Aorta (tissue), 5 donors: ENCODE measurements at regions not wholly inside any gene's neighbourhood (a gene's known extent, or its start where the extent isn't known, plus 50 kb on each side); places are given as distances from the start of the nearest gene placed in this dataset.
"Not testable (repeated sequence)": the region's sequence is repeated elsewhere in the genome, so short reads cannot be mapped to it uniquely, and the experiment has no call there.

Source experiments
- ATAC-seq: fragments of 200-7000 bp; cut with Tn5 transposase; one replicate; pipeline ENCODE4 v1.9.1; 2022; ENCODE audit warnings: moderate library complexity; ENCODE audit not compliant: low FRiP score
- DNase-seq, 2 donors: peaks; one replicate each; pipeline ENCODE4 v3.0.0-alpha.2; 2020
- H3K27ac ChIP-seq, 2 donors: one replicate each; pipeline ENCODE4 v1.5.1; 2013; ENCODE audit warnings: low read length in 2 of 2, mild to moderate bottlenecking in 2 of 2, moderate library complexity in 2 of 2, control low read depth in 1 of 2, inconsistent platforms in 1 of 2, low read depth in 1 of 2
- H3K27me3 ChIP-seq, 2 donors: one replicate each; pipeline ENCODE4 v1.6.1; 2013; ENCODE audit warnings: control low read depth in 1 of 2, low read length in 1 of 2, mild to moderate bottlenecking in 1 of 2, moderate library complexity in 1 of 2; ENCODE audit not compliant: insufficient read depth in 2 of 2, control insufficient read depth in 1 of 2
- H3K36me3 ChIP-seq, 2 donors: one replicate each; pipeline ENCODE4 v1.6.1; 2013; ENCODE audit warnings: control low read depth in 1 of 2, low read length in 1 of 2, mild to moderate bottlenecking in 1 of 2; ENCODE audit not compliant: insufficient read depth in 2 of 2, control insufficient read depth in 1 of 2
- H3K4me1 ChIP-seq, 2 donors: one replicate each; pipeline ENCODE4 v1.6.1; 2013; ENCODE audit warnings: low read length in 2 of 2, control low read depth in 1 of 2, mild to moderate bottlenecking in 1 of 2, moderate library complexity in 1 of 2; ENCODE audit not compliant: insufficient read depth in 2 of 2, control insufficient read depth in 1 of 2
- H3K4me3 ChIP-seq, 2 donors: one replicate each; pipeline ENCODE4 v1.5.1; 2013; ENCODE audit warnings: low read length in 2 of 2, control low read depth in 1 of 2, mild to moderate bottlenecking in 1 of 2
- H3K9me3 ChIP-seq: one replicate; pipeline ENCODE4 v1.6.1; 2013; ENCODE audit warnings: mild to moderate bottlenecking, low read length; ENCODE audit not compliant: control insufficient read depth
- WGBS, 2 donors: extraction: QIAGEN DNeasy Blood & Tissue Kit; methylation state at CpG; one replicate each; pipeline ENCODE4 v1.1.7; 2013; 5-methylcytosine and 5-hydroxymethylcytosine counted together
- intact Hi-C, 2 donors: fragments of 100-400 bp; cut with DNase I; formaldehyde crosslinking; loops; one replicate each; pipeline versions ENCODE4 v1.14.2 to v1.15.0; 2022
- donor health status: healthy with polysubstance abuse.
- donor health status: Bipolar disorder and iron deficiency.
- donor health status: DM: no; HTN: no; CAD: no.
- donor health status: DM: no; HTN: no; CAD: no.
- donor health status: DM: yes; HTN: yes; CAD: no.

DNA sequence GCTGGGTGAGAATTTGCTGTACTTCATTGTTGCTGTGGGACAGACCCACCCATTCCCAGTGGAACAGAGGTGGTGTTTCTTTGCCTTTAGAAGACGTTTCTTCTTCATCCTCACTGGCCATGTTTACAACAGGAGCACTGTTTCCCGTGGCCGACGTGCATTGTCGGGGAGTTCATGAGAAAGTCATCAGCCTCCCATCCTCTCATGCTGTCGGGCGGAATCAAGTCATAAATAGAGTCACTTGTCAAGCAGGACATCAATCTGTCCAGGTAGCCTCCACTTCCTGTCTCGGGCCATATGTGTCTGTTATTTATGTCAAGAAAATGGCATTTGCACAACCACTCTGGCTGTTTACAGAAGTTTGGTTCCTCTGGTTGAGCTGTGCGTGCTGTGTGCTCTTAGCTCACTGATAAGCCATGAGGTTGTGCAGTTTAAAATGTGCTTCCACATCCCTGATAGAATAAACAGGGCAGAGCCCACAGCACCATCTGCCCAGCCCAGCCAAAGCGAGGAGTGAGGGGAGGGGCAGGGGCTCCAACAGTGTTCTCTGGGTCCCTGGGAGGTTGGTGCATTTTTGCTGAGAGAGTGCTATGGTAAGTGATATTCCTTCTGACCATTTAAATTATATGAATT lies 401.9 kb upstream of the IRX2 start:
- Histone ChIP-seq H3K4me1 (no peaks in the 10 kb centered on the region), H3K9me3 (no peaks in the 10 kb centered on the region)
- intact Hi-C loops = no loop called here

DNA sequence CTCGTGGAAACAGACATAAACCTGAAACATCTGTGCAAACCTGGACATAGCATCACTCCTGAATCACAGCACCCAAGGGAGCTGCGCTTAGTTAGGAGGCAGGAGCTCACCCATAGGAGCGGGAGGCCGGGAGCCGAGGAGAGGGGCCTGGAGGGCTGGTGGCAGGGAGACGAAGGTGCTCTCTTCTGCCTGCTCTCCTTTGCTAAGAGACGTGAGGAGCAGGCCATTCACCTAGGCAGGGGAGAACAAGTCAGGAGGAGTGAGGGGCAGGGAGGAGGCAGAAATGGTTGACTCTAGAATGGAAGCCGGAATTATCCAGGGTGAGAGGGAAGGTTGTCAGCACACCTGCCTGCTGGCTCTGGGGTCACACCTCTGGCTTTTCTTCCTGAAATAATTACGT lies 398.4 kb upstream of the IRX2 start:
- intact Hi-C loops = no loop called here
- Histone ChIP-seq H3K36me3 (no peaks in the 10 kb centered on the region), H3K4me3 (no peak overlapping the region), H3K9me3 (no peaks in the 10 kb centered on the region), H3K27ac (no peak overlapping the region), H3K27me3 (no peaks in the 10 kb centered on the region), H3K4me1 (no peaks in the 10 kb centered on the region)
- ATAC-seq (no peak), DNase-seq (no peak)
- WGBS, 2 donors = 62 to 69% methylated on average over 9 of the region's 9 CpGs

More for the DNA sequence above, 401.9 kb upstream of the IRX2 start:
- no peaks in the 10 kb centered on the region for H3K27me3 ChIP-seq
- H3K36me3 ChIP-seq = no peaks in the 10 kb centered on the region
- WGBS, 2 donors = 13 to 22% methylated on average over 10 of the region's 10 CpGs
- H3K27ac ChIP-seq = no peak overlapping the region
- ATAC-seq = no peak
- DNase-seq = no peak
- no peak overlapping the region for H3K4me3 ChIP-seq

DNA sequence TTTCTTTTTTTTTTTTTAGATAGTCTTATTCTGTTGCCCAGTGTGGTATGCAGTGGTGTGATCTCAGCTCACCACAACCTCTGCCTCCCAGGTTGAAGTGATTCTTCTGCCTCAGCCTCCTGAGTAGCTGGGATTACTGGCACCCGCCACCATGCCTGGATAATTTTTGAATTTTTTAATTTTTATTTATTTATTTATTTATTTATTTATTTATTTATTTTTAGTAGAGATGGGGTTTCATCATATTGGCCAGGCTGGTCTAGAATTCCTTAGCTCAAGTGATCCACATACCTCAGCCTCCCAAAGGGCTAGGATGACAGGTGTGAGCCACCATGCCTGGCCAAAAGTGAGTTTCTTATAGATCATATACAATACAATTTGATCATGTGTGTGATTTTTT lies 395.9 kb upstream of the IRX2 start:
- intact Hi-C loops, H3K4me1 ChIP-seq, H3K27me3 ChIP-seq, H3K9me3 ChIP-seq, DNase-seq, H3K4me3 ChIP-seq, H3K36me3 ChIP-seq, H3K27ac ChIP-seq, ATAC-seq: not testable (repeated sequence)
- 91 to 93% methylated on average over 1 of the region's 1 CpG for WGBS, 2 donors

DNA sequence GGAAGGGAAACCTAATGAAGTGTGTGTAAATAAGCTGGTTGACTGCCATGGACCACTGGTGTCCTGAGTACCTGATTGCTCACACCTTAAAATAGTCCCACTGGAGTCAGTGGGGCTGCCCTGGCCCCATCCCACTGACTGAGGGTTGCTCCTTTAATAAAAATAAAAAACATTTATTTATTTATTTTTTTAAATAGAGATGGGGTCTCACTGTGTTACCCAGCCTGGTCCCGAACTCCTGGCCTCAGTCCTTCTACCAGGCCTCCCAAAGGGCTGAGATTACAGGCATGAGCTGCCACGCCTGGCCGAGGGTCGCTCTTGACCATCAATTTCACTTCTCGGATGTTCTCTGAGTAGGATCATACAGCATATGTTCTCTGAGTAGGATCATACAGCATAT lies 394.2 kb upstream of the IRX2 start:
- no peaks in the 10 kb centered on the region for H3K36me3 ChIP-seq
- WGBS, 2 donors = 84 to 88% methylated on average over 5 of the region's 5 CpGs

DNA sequence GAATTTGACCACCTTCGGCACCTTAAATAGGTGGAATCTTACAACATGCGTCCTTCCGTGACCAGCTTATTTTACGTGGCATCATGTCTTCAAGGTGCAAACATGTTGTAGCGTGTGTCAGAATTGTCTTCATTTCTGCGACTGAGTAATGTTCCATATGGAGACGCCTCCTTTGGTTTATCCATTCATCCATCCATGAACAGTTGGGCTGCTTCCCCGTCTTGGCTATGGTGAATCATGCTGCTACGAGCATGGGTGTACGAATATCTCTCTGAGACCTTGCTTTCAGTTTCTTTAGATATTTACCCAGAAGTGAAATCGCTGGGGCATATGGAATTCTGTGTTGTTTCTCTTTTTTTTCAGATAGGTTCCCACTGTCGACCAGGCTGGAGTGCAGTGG lies 391.9 kb upstream of the IRX2 start:
- no peak for ATAC-seq
- WGBS, 2 donors = 90 to 92% methylated on average over 12 of the region's 12 CpGs

More for the DNA sequence above, 394.2 kb upstream of the IRX2 start:
- Histone ChIP-seq H3K4me3 (no peak overlapping the region), H3K9me3 (peaks cover 1% of the 10 kb centered on the region), H3K27me3 (no peaks in the 10 kb centered on the region), H3K27ac (no peak overlapping the region), H3K4me1 (no peaks in the 10 kb centered on the region)
- DNase-seq (no peak), ATAC-seq (no peak)
- intact Hi-C loops = no loop called here

DNA sequence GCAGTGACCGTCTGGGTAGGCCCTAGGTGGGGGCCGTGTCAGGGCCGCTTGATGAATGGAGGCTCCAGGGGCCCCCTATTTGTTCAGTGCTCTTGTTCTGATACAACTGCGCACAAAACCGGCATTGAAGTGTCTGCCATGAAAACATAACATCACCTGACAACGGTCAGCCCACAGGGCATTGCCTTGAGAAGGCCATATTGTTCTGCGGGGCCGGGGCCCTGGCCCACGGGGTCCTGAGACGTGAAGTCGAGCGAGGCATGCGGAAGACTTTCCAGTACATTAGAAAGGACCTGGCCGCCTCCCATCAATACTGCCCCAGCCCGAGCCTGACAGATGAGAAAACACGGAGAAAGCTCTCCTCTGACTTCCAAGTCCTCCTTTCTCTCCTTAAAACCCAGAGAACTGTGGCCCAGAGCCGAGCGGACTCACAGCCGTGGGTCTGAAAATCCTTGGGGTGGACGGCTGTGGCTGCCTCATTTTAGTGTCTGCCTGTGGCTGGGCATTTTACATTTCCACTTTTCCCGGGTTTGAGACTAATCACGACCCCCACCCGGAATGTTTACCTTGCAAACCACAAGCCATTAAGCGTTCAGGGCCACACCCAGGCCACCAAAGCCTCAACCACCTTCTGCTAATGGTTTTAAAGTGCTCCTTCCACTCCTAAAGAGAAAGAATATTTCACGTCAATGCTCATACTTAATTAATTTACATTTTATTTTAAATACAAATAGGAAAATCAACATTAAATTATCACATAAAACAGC lies 391.0 kb upstream of the IRX2 start:
- 34 to 46% methylated on average over 25 of the region's 25 CpGs for WGBS, 2 donors
- Histone ChIP-seq H3K27me3 (no peaks in the 10 kb centered on the region), H3K36me3 (no peaks in the 10 kb centered on the region), H3K27ac (no peak overlapping the region), H3K4me1 (no peaks in the 10 kb centered on the region), H3K4me3 (no peak overlapping the region), H3K9me3 (peaks cover 1% of the 10 kb centered on the region)
- intact Hi-C loops = no loop called here
- DNase-seq (no peak), ATAC-seq (no peak)

More for the DNA sequence above, 391.9 kb upstream of the IRX2 start:
- Histone ChIP-seq H3K4me1 (no peaks in the 10 kb centered on the region), H3K27me3 (no peaks in the 10 kb centered on the region), H3K27ac (no peak overlapping the region), H3K36me3 (no peaks in the 10 kb centered on the region), H3K4me3 (no peak overlapping the region), H3K9me3 (peaks cover 1% of the 10 kb centered on the region)
- no peak for DNase-seq
- intact Hi-C loops = no loop called here

DNA sequence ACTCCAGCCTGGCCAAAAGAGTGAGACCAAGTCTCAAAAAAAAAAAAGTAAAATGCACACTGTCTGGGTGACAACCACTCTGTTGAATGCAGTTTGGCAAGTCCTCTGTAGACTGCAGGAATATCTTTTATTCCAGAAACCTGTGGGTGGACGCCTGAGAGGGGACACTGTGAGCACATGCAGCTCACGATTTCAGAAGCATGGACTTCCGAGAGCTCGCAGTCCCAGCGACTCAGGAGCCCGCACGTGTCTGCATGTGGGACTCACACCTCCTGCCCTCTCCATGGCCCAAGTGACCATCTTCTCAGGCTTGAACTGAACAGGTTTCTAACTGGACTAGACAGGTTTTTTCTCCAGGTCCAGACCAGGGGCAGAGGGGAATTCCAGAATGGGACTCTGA lies 388.6 kb upstream of the IRX2 start:
- ATAC-seq (no peak), DNase-seq (no peak)
- peaks cover 1% of the 10 kb centered on the region for H3K9me3 ChIP-seq
- no peak overlapping the region for H3K27ac ChIP-seq
- WGBS, 2 donors = 93 to 94% methylated on average over 7 of the region's 7 CpGs
- no peaks in the 10 kb centered on the region for H3K36me3 ChIP-seq
- no peak overlapping the region for H3K4me3 ChIP-seq
- H3K27me3 ChIP-seq = no peaks in the 10 kb centered on the region
- intact Hi-C loops = no loop called here
- no peaks in the 10 kb centered on the region for H3K4me1 ChIP-seq

DNA sequence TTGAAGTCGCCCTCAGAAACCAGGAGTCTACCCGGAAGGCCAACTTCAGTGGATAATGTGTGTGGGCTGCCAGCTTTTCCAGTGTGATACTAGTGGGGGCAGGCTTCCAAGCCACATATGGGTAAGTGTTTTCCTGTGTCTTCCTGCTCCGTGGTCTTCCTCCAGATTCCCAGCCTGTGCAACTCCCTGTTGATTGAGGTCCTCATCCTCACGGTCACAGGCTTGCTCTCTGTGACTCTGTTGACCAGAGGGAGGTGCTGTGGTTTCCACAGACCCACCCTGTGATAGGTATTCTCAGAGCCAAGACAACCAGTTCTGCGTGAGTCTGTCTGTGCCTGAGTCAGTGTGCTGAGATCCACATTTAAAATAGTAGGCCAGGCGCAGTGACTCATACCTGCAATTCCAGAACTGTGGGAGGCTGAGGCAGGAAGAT lies 388.0 kb upstream of the IRX2 start:
- DNase-seq = no peak
- Histone ChIP-seq H3K36me3 (no peaks in the 10 kb centered on the region), H3K27me3 (no peaks in the 10 kb centered on the region), H3K4me3 (no peak overlapping the region), H3K4me1 (no peaks in the 10 kb centered on the region), H3K27ac (no peak overlapping the region), H3K9me3 (no peaks in the 10 kb centered on the region)
- WGBS, 2 donors = 68 to 73% methylated on average over 6 of the region's 6 CpGs
- no peak for ATAC-seq
- intact Hi-C loops = no loop called here

DNA sequence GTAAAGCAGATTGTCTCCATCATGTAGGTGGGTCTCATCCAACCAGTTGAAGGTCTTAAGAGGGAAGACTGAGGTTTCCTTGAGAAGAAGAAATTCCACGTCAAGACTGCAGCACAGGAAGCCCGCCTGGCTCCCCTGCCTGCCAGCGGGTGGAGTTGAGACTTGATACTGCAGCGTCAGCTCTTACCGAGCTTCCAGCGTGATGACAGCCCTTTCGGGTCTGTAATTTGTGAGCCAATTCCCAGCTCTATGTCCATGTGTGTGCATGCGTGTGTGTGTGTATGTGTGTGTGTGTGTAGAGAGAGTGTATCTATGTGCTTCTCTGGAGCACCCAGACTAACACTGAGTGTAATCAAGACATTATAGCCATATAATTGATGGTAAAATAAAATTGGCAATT lies 379.7 kb upstream of the IRX2 start:
- Histone ChIP-seq H3K27me3 (no peaks in the 10 kb centered on the region), H3K4me3 (no peak overlapping the region), H3K36me3 (no peaks in the 10 kb centered on the region), H3K9me3 (no peaks in the 10 kb centered on the region), H3K4me1 (no peaks in the 10 kb centered on the region), H3K27ac (no peak overlapping the region)
- no peak for DNase-seq
- WGBS, 2 donors = 36 to 46% methylated on average over 8 of the region's 8 CpGs
- ATAC-seq = no peak
- intact Hi-C loops = no loop called here
